ENCODE measurements at regions not wholly inside any gene's neighbourhood (a gene's known extent, or its start where the extent isn't known, plus 50 kb on each side); places are given as distances from the start of the nearest gene placed in this dataset.
"Not testable (repeated sequence)": the region's sequence is repeated elsewhere in the genome, so short reads cannot be mapped to it uniquely, and the experiment has no call there.

DNA sequence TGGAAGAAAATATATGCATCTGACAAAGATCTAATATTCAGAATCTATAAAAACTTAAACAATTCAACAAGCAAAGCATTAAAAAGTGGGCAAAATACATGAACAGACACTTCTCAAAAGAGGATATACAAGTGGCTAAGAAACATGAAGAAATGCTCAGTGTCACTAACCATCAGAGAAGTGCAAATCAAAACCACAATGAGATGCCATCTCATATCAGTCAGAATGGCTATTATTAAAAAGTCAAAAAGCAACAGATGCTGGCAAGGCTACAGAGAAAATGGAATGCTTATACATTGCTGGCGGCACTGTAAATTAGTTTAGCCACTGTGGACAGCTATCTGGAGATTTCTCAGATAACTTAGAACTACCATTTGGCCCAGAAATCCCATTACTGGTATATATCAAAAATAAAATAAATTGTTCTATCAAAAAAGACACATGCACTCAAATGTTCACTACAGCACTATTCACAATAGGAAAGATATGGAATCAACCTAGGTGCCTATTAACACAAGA is 179.5 kb downstream of the PCTP start:
- intact Hi-C loops (cut with DNase I): no loop called here
- no peak overlapping the region for H3K27ac ChIP-seq
- TF ChIP-seq, protein P1, sequence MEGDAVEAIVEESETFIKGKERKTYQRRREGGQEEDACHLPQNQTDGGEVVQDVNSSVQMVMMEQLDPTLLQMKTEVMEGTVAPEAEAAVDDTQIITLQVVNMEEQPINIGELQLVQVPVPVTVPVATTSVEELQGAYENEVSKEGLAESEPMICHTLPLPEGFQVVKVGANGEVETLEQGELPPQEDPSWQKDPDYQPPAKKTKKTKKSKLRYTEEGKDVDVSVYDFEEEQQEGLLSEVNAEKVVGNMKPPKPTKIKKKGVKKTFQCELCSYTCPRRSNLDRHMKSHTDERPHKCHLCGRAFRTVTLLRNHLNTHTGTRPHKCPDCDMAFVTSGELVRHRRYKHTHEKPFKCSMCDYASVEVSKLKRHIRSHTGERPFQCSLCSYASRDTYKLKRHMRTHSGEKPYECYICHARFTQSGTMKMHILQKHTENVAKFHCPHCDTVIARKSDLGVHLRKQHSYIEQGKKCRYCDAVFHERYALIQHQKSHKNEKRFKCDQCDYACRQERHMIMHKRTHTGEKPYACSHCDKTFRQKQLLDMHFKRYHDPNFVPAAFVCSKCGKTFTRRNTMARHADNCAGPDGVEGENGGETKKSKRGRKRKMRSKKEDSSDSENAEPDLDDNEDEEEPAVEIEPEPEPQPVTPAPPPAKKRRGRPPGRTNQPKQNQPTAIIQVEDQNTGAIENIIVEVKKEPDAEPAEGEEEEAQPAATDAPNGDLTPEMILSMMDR (IDR thresholded peaks at IDR 0.05): no peak
- no peaks in the 10 kb centered on the region for H3K9me3 ChIP-seq
- H3K36me3 ChIP-seq: no peaks in the 10 kb centered on the region
- no peaks in the 10 kb centered on the region for H3K4me1 ChIP-seq
- H3K4me3 ChIP-seq: no peak overlapping the region
- no peak for DNase-seq
- H3K27me3 ChIP-seq: no peaks in the 10 kb centered on the region
- H3K9ac ChIP-seq (ENCODE audit: low read depth in 2 of 2, low read length in 2 of 2): no peak overlapping the region

DNA sequence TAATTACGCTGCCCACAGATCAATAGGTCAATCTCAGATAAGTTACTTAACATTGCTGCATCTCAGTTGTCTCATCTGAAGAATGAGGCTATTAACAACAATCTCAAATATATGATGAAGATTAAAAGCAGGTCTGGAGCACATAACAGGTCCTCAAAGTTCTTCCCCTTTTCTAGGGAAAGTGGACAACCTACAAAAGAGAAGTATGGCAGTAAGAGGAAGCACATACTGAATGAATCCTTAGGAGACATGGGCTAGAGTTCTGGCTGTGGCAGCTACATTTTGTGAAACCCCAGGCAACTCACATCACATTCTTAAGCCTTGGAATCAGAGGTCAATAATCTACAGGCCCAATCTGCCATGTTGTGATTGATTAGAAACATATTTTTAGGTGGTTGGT is 180.6 kb downstream of the PCTP start:
- TF ChIP-seq, protein P1 (IDR thresholded peaks at IDR 0.05): no peak
- no peaks in the 10 kb centered on the region for H3K36me3 ChIP-seq
- H3K27ac ChIP-seq: no peak overlapping the region
- intact Hi-C loops (cut with DNase I): no loop called here
- no peak for DNase-seq
- H3K4me1 ChIP-seq: no peaks in the 10 kb centered on the region
- no peak overlapping the region for H3K9ac ChIP-seq (ENCODE audit: low read depth in 2 of 2, low read length in 2 of 2)
- H3K9me3 ChIP-seq: no peaks in the 10 kb centered on the region
- H3K27me3 ChIP-seq: no peaks in the 10 kb centered on the region
- H3K4me3 ChIP-seq: no peak overlapping the region

DNA sequence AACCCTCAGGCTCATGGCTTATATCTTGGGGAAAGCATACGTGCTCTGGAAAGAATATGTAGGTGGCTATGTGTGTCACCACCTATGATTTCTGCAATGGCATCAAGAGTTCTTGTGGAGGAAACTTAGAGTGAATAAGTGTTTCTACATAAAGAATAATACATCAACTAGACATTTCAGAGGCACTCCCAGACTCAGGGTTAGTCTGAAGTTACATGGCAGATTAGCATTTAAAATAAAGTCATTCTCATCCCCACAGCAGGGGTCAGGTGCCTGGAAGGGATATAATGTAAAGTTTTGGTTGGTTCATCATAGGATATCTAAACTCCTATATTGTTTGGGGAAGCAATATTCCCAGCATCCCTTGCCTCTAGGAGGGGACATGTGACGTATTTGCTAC is 182.1 kb downstream of the PCTP start:
- H3K27me3 ChIP-seq: no peaks in the 10 kb centered on the region
- H3K9me3 ChIP-seq: no peaks in the 10 kb centered on the region
- no peaks in the 10 kb centered on the region for H3K36me3 ChIP-seq
- TF ChIP-seq, protein P1 (IDR thresholded peaks at IDR 0.05): no peak
- intact Hi-C loops (cut with DNase I): no loop called here
- no peaks in the 10 kb centered on the region for H3K4me1 ChIP-seq
- H3K27ac ChIP-seq: no peak overlapping the region
- H3K9ac ChIP-seq (ENCODE audit: low read depth in 2 of 2, low read length in 2 of 2): no peak overlapping the region
- H3K4me3 ChIP-seq: no peak overlapping the region
- DNase-seq: no peak

DNA sequence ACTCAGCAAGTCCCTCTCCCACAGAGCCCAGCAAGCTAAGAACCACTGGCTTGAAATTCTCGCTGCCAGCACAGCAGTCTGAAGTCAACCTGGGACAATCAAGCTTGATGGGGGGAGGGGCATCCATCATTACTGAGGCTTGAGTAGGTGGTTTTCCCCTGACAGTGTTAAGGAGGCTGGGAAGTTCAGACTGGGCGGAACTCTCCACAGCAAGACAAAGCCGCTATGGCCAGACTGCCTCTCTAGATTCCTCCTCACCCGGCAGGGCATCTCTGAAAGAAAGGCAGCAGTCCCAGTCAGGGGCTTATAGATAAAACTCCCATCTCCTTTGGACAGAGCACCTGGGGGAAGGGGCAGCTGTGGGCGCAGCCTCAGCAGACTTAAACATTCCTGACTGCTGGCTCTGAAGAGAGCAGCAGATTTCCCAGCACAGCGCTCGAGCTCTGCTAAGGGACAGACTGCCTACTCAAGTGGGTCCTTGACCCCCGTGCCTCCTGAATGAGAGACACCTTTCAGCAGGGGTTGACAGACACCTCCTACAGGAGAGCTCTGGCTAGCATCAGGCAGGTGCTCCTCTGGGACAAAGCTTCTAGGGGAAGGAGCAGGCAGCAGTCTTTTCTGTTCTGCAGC is 188.4 kb downstream of the PCTP start:
- H3K36me3 ChIP-seq; DNase-seq; intact Hi-C loops (cut with DNase I); H3K9me3 ChIP-seq; H3K4me3 ChIP-seq; H3K27me3 ChIP-seq; H3K4me1 ChIP-seq; H3K9ac ChIP-seq (ENCODE audit: low read depth in 2 of 2, low read length in 2 of 2); H3K27ac ChIP-seq: not testable (repeated sequence)

DNA sequence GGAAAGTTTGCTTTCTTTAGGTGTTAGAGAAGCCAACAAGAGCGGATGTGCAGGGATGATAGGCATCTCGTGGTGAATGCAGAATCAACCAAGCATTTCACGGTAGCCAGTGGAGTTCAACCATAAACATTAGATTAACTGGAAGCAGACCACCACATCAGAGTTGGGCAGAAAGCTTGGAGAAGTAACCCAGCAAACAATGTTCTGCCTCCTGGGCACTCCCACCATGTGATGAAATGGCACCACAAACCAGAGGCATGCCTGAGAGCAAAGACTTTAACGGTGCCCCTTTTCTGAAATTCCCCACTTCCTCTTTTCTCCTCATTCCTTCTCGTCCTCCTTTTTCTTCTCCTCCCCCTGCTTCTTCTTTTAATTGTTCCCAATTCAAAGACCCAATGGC is 193.5 kb upstream of the ANKFN1 start:
- Histone ChIP-seq H3K27me3 (no peaks in the 10 kb centered on the region), H3K4me3 (no peak overlapping the region), H3K9ac (ENCODE audit: low read depth in 2 of 2, low read length in 2 of 2) (no peak overlapping the region), H3K9me3 (no peaks in the 10 kb centered on the region), H3K36me3 (no peaks in the 10 kb centered on the region), H3K4me1 (no peaks in the 10 kb centered on the region), H3K27ac (no peak overlapping the region)
- no peak for DNase-seq
- intact Hi-C loops (cut with DNase I): no loop called here
- TF ChIP-seq, protein P1 (IDR thresholded peaks at IDR 0.05): no peak

DNA sequence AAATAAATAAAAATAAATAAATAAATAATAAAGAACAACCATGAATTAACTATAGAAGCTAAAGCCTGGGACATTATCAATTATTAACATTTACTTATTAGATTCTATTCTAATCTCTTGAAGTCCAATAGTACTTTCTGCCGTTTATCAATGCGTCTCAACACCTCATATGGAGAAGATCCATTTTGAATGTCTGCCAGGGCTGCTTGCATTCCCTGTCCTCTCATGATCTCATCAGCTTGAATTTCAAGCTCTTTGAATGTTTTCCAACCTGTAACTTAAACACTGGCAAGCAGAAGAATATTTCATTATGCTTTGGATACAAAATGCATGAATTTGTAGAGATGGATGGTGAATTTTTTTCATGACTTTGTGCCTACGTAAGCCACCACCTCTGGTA is 191.9 kb upstream of the ANKFN1 start:
- TF ChIP-seq, protein P1 (IDR thresholded peaks at IDR 0.05): no peak
- H3K27ac ChIP-seq: no peak overlapping the region
- no peaks in the 10 kb centered on the region for H3K9me3 ChIP-seq
- no peak for DNase-seq
- H3K9ac ChIP-seq (ENCODE audit: low read depth in 2 of 2, low read length in 2 of 2): no peak overlapping the region
- no peaks in the 10 kb centered on the region for H3K36me3 ChIP-seq
- no peaks in the 10 kb centered on the region for H3K27me3 ChIP-seq
- no peaks in the 10 kb centered on the region for H3K4me1 ChIP-seq
- intact Hi-C loops (cut with DNase I): no loop called here
- H3K4me3 ChIP-seq: no peak overlapping the region
